Endometrial microvascular endothelial cells (primary cell): ENCODE measurements at regions not wholly inside any gene's neighbourhood (a gene's known extent, or its start where the extent isn't known, plus 50 kb on each side); places are given as distances from the start of the nearest gene placed in this dataset.

Source experiments
- in situ Hi-C: cut with HindIII; loops from 2 replicates; pipeline ENCODE4 v1.10.0; 2017; ENCODE audit warnings: low sequenced_read_pairs, low pct_unique_long_range_greater_than_20kb; ENCODE audit errors: inconsistent ontology term

- in situ Hi-C loops = loop anchor here (25.0 kb wide), 1 partner anchor 107 kb away; no protein-coding TSS in a partner anchor
Measured at GRCh38 chr18:22355598-22355997, 62.1 kb downstream of the CTAGE1 start.

GRCh38 chr18:22355069-22355468 is 62.6 kb downstream of the CTAGE1 start:
- in situ Hi-C loops = loop anchor here (25.0 kb wide), 1 partner anchor 107 kb away; no protein-coding TSS in a partner anchor

GRCh38 chr18:22349966-22350365 is 67.7 kb downstream of the CTAGE1 start:
- in situ Hi-C loops = loop anchor here (25.0 kb wide), 1 partner anchor 112 kb away; no protein-coding TSS in a partner anchor

- in situ Hi-C loops = no loop called here
Measured at GRCh38 chr18:22349317-22349898, 68.3 kb downstream of the CTAGE1 start.

GRCh38 chr18:22348521-22349316 is 69.0 kb downstream of the CTAGE1 start:
- in situ Hi-C loops = no loop called here

- in situ Hi-C loops = no loop called here
Measured at GRCh38 chr18:22347606-22348511, 69.9 kb downstream of the CTAGE1 start.

- in situ Hi-C loops = no loop called here
Measured at GRCh38 chr18:22346953-22347605, 70.6 kb downstream of the CTAGE1 start.

- in situ Hi-C loops = no loop called here
Measured at GRCh38 chr18:22346401-22346952, 71.2 kb downstream of the CTAGE1 start.

GRCh38 chr18:22345718-22346117 is 72.0 kb downstream of the CTAGE1 start:
- in situ Hi-C loops = no loop called here

GRCh38 chr18:22344908-22345670 is 72.6 kb downstream of the CTAGE1 start:
- in situ Hi-C loops = no loop called here

- in situ Hi-C loops = no loop called here
Measured at GRCh38 chr18:22344445-22344844, 73.3 kb downstream of the CTAGE1 start.

- in situ Hi-C loops = no loop called here
Measured at GRCh38 chr18:22343613-22344012, 74.1 kb downstream of the CTAGE1 start.

- in situ Hi-C loops = no loop called here
Measured at GRCh38 chr18:22342625-22343024, 75.1 kb downstream of the CTAGE1 start.

- in situ Hi-C loops = no loop called here
Measured at GRCh38 chr18:22340331-22340730, 77.4 kb downstream of the CTAGE1 start.

- in situ Hi-C loops = no loop called here
Measured at GRCh38 chr18:22339913-22340312, 77.8 kb downstream of the CTAGE1 start.

GRCh38 chr18:22337833-22338232 is 79.9 kb downstream of the CTAGE1 start:
- in situ Hi-C loops = no loop called here

- in situ Hi-C loops = no loop called here
Measured at GRCh38 chr18:22337306-22337705, 80.4 kb downstream of the CTAGE1 start.

- in situ Hi-C loops = no loop called here
Measured at GRCh38 chr18:22336406-22336805, 81.3 kb downstream of the CTAGE1 start.
